HPDE6-E6E7 (cell line): ENCODE measurements at regions not wholly inside any gene's neighbourhood (a gene's known extent, or its start where the extent isn't known, plus 50 kb on each side); places are given as distances from the start of the nearest gene placed in this dataset.

Experiments
- DNase-seq: peaks from one replicate; pipeline ENCODE4 v3.0.0; 2011; ENCODE audit warnings: missing footprints; ENCODE audit errors: extremely low spot score

DNA sequence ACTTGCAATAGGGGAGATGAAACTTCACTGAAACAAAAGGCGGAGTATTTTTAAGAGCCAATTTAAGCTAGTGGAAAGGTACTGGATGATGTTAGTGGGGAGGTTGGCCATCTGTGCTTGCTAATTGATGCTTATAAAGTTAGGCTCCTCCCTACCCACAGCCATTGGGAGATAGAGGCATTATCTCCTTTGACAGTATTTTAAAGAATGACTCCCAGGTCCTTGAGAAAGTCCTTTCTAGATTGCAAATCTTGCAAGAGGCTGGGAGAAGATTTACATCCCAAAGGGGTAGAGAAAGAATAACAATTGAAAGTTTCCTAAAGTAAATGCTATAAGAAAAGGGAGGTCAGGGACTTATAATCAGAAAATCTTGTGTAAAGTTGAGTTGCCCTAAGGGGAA is 282.6 kb downstream of the BRINP1 start:
- no peak for DNase-seq

DNA sequence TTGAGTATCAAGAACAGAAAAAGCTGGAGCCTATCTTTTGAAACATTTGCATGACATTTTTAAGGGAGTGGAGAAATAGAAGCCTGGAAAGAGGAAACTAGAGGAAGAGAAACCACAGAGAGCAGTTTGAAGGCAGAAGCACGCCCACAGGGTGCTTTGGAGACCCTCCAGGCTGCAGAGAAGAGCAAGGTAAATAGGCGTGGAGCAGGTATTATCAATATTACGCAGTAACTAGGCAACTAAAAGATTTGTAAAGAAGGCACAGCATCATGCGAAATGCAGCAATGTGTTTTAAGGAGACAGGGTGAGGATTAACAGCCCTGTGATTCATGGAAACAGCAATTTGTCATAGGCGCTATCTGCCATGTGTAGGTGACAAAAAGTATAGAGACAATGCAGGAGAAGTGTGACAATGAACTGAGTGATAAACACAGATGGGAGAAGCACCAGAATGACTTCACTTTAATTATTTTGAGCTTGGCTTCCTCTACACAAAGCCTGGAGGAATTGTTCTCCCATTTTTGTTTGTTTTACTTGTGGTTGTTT is 281.2 kb downstream of the BRINP1 start:
- DNase-seq = no peak

DNA sequence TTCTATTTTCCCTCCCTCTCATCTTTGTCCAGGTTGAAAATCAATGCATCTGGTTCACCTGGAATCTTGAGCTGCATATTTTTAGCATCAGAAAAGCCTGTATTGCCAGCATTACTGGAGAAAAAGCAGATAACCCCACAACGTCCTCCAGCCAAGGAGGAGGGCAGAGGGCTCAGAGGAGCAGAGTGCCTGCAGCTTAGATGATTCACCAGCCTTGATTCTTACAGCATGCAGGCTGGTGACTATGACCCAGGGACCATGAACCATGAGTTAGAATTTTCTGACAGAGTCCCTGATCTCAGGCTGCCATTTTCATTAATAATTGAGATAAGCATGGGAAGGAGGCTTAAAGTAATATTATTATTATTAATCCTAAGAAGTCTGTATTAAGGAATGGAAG is 278.2 kb downstream of the BRINP1 start:
- DNase-seq = no peak

DNA sequence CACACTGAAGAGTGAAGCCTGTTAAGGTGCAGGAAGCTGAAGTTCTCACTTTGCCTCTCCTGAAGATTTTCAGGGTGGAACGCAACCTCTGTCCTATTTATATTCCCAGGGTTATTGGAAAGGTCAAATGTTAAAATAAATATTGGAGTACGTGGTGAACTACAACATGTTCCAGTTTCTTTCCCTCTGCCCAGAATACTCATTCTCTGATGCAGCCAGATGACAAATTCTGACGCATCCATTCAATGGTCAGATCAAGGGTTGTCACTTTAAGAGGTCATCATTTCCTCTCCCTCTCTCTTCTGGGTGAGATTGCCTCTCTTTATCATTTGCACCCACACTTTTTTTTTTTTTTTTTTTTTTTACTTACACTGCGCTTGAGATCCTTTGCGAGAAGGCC is 277.1 kb downstream of the BRINP1 start:
- no peak for DNase-seq

DNA sequence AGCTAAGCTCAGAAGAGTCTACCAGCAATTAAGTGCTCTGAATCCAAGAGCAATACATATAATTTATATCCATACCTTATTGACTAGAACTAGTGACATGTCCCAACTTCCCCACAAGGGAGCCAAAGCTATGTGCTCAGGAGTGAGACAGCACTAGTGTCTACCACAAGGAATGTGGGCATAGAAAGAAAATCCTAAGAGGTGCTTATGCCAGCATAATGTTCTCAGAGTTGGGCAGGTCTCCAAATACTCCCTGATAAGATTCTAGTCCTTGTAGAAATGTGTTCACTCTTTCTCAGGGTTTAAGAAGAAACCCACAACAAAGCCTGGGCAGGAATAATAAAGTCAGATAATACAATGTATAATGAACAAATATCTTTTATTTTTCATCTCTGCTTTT is 275.1 kb downstream of the BRINP1 start:
- no peak for DNase-seq

DNA sequence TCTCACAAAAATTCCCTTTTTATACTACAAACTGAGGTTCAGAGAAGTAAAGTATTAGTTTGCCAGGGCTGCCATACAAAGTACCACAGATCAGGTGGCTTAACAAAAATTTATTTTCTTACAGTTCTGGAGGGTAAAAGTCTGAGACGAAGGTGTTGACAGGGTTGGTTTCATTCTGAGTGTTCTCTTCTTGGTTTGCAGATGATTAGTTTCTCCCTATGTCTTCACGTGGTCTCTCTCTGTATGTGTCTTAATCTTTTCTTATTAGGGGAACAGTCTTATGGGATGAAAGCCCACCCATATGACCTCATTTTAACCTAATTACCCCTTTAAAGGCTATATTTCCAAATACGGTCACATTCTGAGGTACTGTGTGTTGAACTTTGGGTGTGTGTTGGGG is 274.2 kb downstream of the BRINP1 start:
- DNase-seq = no peak

DNA sequence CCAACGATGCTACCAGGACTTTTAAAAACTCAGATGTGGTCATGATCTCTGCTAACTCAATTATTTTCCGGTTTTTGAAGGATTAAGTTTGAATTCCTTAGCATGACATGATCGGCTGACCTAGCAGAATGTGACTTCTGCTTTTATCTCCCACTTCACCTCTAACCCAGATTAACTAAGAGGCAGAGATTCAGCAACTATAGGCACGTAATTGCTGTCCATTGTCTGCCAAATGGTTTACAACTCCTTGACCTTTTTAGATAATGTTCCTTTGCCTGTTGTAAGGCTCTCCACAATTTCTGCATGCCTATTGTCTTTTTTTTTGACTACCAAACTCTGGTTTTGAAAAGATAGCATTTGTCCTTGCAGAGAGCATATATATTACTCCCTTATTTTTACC is 268.2 kb downstream of the BRINP1 start:
- no peak for DNase-seq

DNA sequence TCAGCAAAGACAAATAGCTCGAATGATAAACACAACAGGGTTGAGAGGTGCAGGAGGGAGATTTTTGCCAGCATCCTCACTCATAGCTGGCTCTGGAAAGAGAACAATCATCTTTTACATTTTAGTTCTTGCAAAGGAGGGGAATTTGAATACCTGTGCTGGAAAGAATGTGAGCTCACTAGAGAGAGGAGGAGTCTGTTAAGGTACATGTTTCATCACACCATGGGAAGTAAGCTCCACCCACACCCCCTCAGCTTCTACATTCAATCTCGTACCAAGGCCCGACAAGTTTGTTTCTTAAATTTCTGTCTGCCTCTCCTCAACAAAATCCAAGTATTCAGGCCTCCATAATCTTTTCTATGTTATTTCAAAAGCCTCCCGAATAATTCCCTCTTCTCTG is 254.6 kb downstream of the BRINP1 start:
- DNase-seq = no peak
